KMS-11 (cell line): ENCODE measurements at regions not wholly inside any gene's neighbourhood (a gene's known extent, or its start where the extent isn't known, plus 50 kb on each side); places are given as distances from the start of the nearest gene placed in this dataset.

Experiments used
- H2AFZ ChIP-seq: fragments of 200-600 bp; sonication (generic); 2 replicates; pipeline ENCODE4 v1.6.1; 2016; ENCODE audit warnings: antibody characterized with exemption, mixed run types, low read depth
- H3K27ac ChIP-seq: fragments of 200-600 bp; sonication (generic); 2 replicates; pipeline ENCODE4 v1.6.1; 2016; ENCODE audit warnings: mild to moderate bottlenecking, mixed run types
- H3K27me3 ChIP-seq: fragments of 200-600 bp; sonication (generic); 2 replicates; pipeline ENCODE4 v1.6.1; 2017; ENCODE audit warnings: mild to moderate bottlenecking, low read depth, mixed run types, moderate library complexity; ENCODE audit not compliant: insufficient read depth
- H3K36me3 ChIP-seq: fragments of 200-600 bp; sonication (generic); 2 replicates; pipeline ENCODE4 v1.6.1; 2017; ENCODE audit warnings: mild to moderate bottlenecking, mixed run types; ENCODE audit not compliant: insufficient read depth
- H3K4me1 ChIP-seq: fragments of 200-600 bp; sonication (generic); 2 replicates; pipeline ENCODE4 v1.6.1; 2016; ENCODE audit warnings: mild to moderate bottlenecking, low read depth, mixed run types; ENCODE audit not compliant: poor library complexity, severe bottlenecking
- H3K4me2 ChIP-seq: fragments of 200-600 bp; sonication (generic); 2 replicates; pipeline ENCODE4 v1.7.0; 2016; ENCODE audit warnings: mild to moderate bottlenecking, mixed run types
- H3K4me3 ChIP-seq: fragments of 200-600 bp; sonication (generic); IDR thresholded peaks from 2 replicates; pipeline ENCODE4 v1.6.1; 2017; ENCODE audit warnings: low read depth, low read length, mixed read lengths; ENCODE audit not compliant: insufficient read depth
- H3K79me2 ChIP-seq: fragments of 200-600 bp; sonication (generic); 2 replicates; pipeline ENCODE4 v1.6.1; 2016; ENCODE audit warnings: low read depth, mixed run types; ENCODE audit not compliant: insufficient read depth
- H3K9ac ChIP-seq: fragments of 200-600 bp; sonication (generic); 2 replicates; pipeline ENCODE4 v1.6.1; 2016; ENCODE audit warnings: mild to moderate bottlenecking, mixed run types
- H4K20me1 ChIP-seq: fragments of 200-600 bp; sonication (generic); 2 replicates; pipeline ENCODE4 v1.6.1; 2016; ENCODE audit warnings: mild to moderate bottlenecking, mixed run types; ENCODE audit not compliant: insufficient read depth
- CTCF ChIP-seq: fragments of 200-600 bp; sonication (generic); conservative IDR thresholded peaks from 2 replicates; pipeline ENCODE4 v1.6.1; 2017; ENCODE audit warnings: low read depth, mild to moderate bottlenecking, antibody characterized with exemption, low read length, moderate library complexity, mixed read lengths

GRCh38 chr11:119531056-119531455 is 108.1 kb upstream of the THY1 start:
- no peaks in the 10 kb centered on the region for H3K36me3 ChIP-seq
- TF ChIP-seq CTCF, result no peak

GRCh38 chr11:119530509-119530908 is 107.5 kb upstream of the THY1 start:
- H3K4me2 ChIP-seq, result no peak overlapping the region
- H4K20me1 ChIP-seq, result no peaks in the 10 kb centered on the region
- no peak overlapping the region for H2AFZ ChIP-seq
- no peak for TF ChIP-seq CTCF
- no peak overlapping the region for H3K27ac ChIP-seq
- no peaks in the 10 kb centered on the region for H3K27me3 ChIP-seq
- no peak overlapping the region for H3K4me3 ChIP-seq
- H3K4me1 ChIP-seq, result no peaks in the 10 kb centered on the region
- H3K79me2 ChIP-seq, result no peaks in the 10 kb centered on the region
- H3K36me3 ChIP-seq, result no peaks in the 10 kb centered on the region
- no peak overlapping the region for H3K9ac ChIP-seq

More at GRCh38 chr11:119531056-119531455, 108.1 kb upstream of the THY1 start:
- no peak overlapping the region for H3K4me2 ChIP-seq
- no peak overlapping the region for H3K9ac ChIP-seq
- H3K79me2 ChIP-seq, result no peaks in the 10 kb centered on the region
- H3K27ac ChIP-seq, result no peak overlapping the region
- H3K4me1 ChIP-seq, result no peaks in the 10 kb centered on the region
- no peaks in the 10 kb centered on the region for H3K27me3 ChIP-seq
- H2AFZ ChIP-seq, result no peak overlapping the region
- H4K20me1 ChIP-seq, result no peaks in the 10 kb centered on the region
- no peak overlapping the region for H3K4me3 ChIP-seq

- Histone ChIP-seq H3K36me3 (no peaks in the 10 kb centered on the region), H3K79me2 (no peaks in the 10 kb centered on the region), H3K4me3 (no peak overlapping the region), H3K9ac (no peak overlapping the region), H4K20me1 (no peaks in the 10 kb centered on the region), H3K27me3 (no peaks in the 10 kb centered on the region), H3K27ac (no peak overlapping the region), H2AFZ (no peak overlapping the region), H3K4me2 (no peak overlapping the region), H3K4me1 (no peaks in the 10 kb centered on the region)
- no peak for TF ChIP-seq CTCF
Observed at GRCh38 chr11:119529936-119530335, 107.0 kb upstream of the THY1 start.

GRCh38 chr11:119529063-119529845 is 106.3 kb upstream of the THY1 start:
- no peaks in the 10 kb centered on the region for H3K4me1 ChIP-seq
- no peaks in the 10 kb centered on the region for H3K27me3 ChIP-seq
- no peak overlapping the region for H2AFZ ChIP-seq
- no peak overlapping the region for H3K9ac ChIP-seq
- H3K4me3 ChIP-seq, result no peak overlapping the region
- H3K79me2 ChIP-seq, result no peaks in the 10 kb centered on the region
- no peaks in the 10 kb centered on the region for H4K20me1 ChIP-seq
- H3K36me3 ChIP-seq, result no peaks in the 10 kb centered on the region
- no peak overlapping the region for H3K4me2 ChIP-seq
- TF ChIP-seq CTCF, result no peak
- H3K27ac ChIP-seq, result no peak overlapping the region
